ENCODE measurements at regions not wholly inside any gene's neighbourhood (a gene's known extent, or its start where the extent isn't known, plus 50 kb on each side); places are given as distances from the start of the nearest gene placed in this dataset.

DNA sequence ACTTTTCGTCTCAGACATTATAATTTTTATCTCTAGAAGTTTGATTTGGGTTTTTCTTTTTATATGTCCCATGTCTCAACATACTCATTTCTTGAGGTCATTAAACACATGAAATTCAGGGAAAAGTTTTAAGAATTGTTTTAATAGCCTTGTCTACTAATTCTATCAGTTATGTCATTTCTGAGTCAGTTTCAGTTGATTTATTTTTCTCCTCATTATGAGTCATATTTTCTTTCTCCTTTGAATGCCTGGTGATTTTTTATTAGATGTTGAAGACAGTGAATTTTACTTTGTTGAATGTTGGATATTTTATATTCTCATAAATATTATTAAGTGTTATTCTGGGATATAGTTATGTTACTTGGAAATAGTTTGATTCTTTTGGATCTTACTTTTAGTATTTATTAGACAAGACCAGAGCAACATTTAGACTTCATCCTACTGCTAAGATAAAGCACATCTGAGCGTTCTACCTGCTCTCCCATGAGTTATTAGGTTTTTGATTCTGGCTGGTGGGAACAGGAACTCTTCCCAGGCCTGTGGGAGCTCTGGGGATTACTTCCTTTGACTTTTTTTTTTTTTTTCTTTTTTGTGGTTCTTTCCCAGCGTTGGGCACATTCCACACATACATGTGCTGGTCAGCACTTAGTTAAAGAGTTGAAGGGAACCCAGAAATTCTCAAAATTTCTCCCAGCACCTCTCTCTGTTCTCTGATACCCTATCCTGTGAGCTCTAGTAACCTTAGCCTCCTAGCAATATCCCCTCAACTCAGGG is 1157.7 kb downstream of the BCL11B start:
- H3K4me3 Mint-ChIP-seq: no peak overlapping the region
- no peak overlapping the region for H3K27ac Mint-ChIP-seq
- CTCF ChIA-PET: no interaction called here
- H3K27me3 Mint-ChIP-seq (ENCODE audit: low read depth): no peaks in the 10 kb centered on the region
- H3K4me1 Mint-ChIP-seq: peaks cover 6% of the 10 kb centered on the region
- DNase-seq (ENCODE audit: low spot score): no peak
- H3K9me3 Mint-ChIP-seq: no peaks in the 10 kb centered on the region
- TF ChIP-seq TCF7 (CRISPR knock-in tag; IDR thresholded peaks at IDR 0.05; ENCODE audit: low read depth) (no peak), CBFB (CRISPR knock-in tag; IDR thresholded peaks at IDR 0.05; ENCODE audit: low read depth) (no peak), ELF4 (CRISPR knock-in tag; IDR thresholded peaks at IDR 0.05; ENCODE audit: low read depth) (no peak), ZNF263 (CRISPR knock-in tag; IDR thresholded peaks at IDR 0.05; ENCODE audit: low read depth) (no peak), FOXP1 (CRISPR knock-in tag; IDR thresholded peaks at IDR 0.05; ENCODE audit: borderline replicate concordance) (no peak), ZNF219 (CRISPR knock-in tag; IDR thresholded peaks at IDR 0.05; ENCODE audit: borderline replicate concordance) (no peak), NR3C1 (CRISPR knock-in tag; conservative IDR thresholded peaks at IDR 0.05; ENCODE audit: low read depth) (no peak)
- TF ChIP-seq, protein P1, sequence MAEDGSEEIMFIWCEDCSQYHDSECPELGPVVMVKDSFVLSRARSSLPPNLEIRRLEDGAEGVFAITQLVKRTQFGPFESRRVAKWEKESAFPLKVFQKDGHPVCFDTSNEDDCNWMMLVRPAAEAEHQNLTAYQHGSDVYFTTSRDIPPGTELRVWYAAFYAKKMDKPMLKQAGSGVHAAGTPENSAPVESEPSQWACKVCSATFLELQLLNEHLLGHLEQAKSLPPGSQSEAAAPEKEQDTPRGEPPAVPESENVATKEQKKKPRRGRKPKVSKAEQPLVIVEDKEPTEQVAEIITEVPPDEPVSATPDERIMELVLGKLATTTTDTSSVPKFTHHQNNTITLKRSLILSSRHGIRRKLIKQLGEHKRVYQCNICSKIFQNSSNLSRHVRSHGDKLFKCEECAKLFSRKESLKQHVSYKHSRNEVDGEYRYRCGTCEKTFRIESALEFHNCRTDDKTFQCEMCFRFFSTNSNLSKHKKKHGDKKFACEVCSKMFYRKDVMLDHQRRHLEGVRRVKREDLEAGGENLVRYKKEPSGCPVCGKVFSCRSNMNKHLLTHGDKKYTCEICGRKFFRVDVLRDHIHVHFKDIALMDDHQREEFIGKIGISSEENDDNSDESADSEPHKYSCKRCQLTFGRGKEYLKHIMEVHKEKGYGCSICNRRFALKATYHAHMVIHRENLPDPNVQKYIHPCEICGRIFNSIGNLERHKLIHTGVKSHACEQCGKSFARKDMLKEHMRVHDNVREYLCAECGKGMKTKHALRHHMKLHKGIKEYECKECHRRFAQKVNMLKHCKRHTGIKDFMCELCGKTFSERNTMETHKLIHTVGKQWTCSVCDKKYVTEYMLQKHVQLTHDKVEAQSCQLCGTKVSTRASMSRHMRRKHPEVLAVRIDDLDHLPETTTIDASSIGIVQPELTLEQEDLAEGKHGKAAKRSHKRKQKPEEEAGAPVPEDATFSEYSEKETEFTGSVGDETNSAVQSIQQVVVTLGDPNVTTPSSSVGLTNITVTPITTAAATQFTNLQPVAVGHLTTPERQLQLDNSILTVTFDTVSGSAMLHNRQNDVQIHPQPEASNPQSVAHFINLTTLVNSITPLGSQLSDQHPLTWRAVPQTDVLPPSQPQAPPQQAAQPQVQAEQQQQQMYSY (CRISPR knock-in tag; IDR thresholded peaks at IDR 0.05): no peak
- TF ChIP-seq, protein P2, sequence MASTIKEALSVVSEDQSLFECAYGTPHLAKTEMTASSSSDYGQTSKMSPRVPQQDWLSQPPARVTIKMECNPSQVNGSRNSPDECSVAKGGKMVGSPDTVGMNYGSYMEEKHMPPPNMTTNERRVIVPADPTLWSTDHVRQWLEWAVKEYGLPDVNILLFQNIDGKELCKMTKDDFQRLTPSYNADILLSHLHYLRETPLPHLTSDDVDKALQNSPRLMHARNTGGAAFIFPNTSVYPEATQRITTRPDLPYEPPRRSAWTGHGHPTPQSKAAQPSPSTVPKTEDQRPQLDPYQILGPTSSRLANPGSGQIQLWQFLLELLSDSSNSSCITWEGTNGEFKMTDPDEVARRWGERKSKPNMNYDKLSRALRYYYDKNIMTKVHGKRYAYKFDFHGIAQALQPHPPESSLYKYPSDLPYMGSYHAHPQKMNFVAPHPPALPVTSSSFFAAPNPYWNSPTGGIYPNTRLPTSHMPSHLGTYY (CRISPR knock-in tag; IDR thresholded peaks at IDR 0.05): no peak
- TF ChIP-seq, protein P3, sequence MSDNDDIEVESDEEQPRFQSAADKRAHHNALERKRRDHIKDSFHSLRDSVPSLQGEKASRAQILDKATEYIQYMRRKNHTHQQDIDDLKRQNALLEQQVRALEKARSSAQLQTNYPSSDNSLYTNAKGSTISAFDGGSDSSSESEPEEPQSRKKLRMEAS (CRISPR knock-in tag; IDR thresholded peaks at IDR 0.05): no peak
- peak; percentile 46; the same call in 1 of the 2 replicates for ATAC-seq
- POLR2A ChIA-PET: interaction anchor here (0.7 kb wide), 1 partner anchor 568 kb away, joined by 3 read pairs; no protein-coding TSS in a partner anchor
- H3K36me3 Mint-ChIP-seq: no peaks in the 10 kb centered on the region

DNA sequence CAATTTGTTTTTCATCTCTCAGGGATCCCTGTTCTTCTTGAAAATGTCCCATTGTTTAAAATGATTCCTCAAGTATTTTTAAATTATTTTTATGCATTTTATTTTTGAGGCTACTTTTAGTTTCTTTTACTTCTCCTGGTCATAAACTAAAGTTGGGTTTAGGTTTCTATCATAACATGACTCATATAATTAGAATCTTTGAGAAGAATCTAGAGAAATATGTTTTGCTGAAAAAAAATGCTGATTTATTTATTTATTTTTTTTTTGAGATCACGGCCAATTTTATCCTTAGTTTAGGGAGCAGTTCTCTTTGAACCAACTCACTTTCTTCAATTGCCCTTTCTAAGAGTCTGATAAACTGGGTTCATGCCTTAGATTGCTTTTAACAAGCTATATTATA is 1157.1 kb downstream of the BCL11B start:
- Mint-ChIP-seq H3K27ac (no peak overlapping the region), H3K36me3 (no peaks in the 10 kb centered on the region), H3K9me3 (peaks cover 4% of the 10 kb centered on the region), H3K4me3 (no peak overlapping the region), H3K27me3 (ENCODE audit: low read depth) (no peaks in the 10 kb centered on the region), H3K4me1 (0 out of 2 replicates have a peak, but pooled peaks cover 2% of the 10 kb centered on the region)
- ATAC-seq: no peak
- POLR2A ChIA-PET: interaction anchor here (0.7 kb wide), 2 partner anchors 568 to 931 kb away, joined by 3 read pairs; no protein-coding TSS in a partner anchor
- CTCF ChIA-PET: no interaction called here
- no peak for DNase-seq (ENCODE audit: low spot score)
- TF ChIP-seq FOXP1 (CRISPR knock-in tag; IDR thresholded peaks at IDR 0.05; ENCODE audit: borderline replicate concordance) (no peak), ESRRA (CRISPR knock-in tag; IDR thresholded peaks at IDR 0.05; ENCODE audit: borderline replicate concordance) (no peak), CREM (CRISPR knock-in tag; IDR thresholded peaks at IDR 0.05) (no peak), MXD4 (CRISPR knock-in tag; IDR thresholded peaks at IDR 0.05; ENCODE audit: borderline replicate concordance) (no peak), ZNF416 (CRISPR knock-in tag; IDR thresholded peaks at IDR 0.05) (no peak), SP1 (CRISPR knock-in tag; conservative IDR thresholded peaks at IDR 0.05) (no peak), GTF2I (CRISPR knock-in tag; conservative IDR thresholded peaks at IDR 0.05) (no peak), CBFB (CRISPR knock-in tag; IDR thresholded peaks at IDR 0.05; ENCODE audit: low read depth) (no peak), KAT7 (CRISPR knock-in tag; IDR thresholded peaks at IDR 0.05; ENCODE audit: borderline replicate concordance) (no peak)
- TF ChIP-seq, protein P4, sequence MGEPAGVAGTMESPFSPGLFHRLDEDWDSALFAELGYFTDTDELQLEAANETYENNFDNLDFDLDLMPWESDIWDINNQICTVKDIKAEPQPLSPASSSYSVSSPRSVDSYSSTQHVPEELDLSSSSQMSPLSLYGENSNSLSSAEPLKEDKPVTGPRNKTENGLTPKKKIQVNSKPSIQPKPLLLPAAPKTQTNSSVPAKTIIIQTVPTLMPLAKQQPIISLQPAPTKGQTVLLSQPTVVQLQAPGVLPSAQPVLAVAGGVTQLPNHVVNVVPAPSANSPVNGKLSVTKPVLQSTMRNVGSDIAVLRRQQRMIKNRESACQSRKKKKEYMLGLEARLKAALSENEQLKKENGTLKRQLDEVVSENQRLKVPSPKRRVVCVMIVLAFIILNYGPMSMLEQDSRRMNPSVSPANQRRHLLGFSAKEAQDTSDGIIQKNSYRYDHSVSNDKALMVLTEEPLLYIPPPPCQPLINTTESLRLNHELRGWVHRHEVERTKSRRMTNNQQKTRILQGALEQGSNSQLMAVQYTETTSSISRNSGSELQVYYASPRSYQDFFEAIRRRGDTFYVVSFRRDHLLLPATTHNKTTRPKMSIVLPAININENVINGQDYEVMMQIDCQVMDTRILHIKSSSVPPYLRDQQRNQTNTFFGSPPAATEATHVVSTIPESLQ (CRISPR knock-in tag; IDR thresholded peaks at IDR 0.05): no peak
- TF ChIP-seq, protein P3 (CRISPR knock-in tag; IDR thresholded peaks at IDR 0.05): no peak
- TF ChIP-seq, protein P5, sequence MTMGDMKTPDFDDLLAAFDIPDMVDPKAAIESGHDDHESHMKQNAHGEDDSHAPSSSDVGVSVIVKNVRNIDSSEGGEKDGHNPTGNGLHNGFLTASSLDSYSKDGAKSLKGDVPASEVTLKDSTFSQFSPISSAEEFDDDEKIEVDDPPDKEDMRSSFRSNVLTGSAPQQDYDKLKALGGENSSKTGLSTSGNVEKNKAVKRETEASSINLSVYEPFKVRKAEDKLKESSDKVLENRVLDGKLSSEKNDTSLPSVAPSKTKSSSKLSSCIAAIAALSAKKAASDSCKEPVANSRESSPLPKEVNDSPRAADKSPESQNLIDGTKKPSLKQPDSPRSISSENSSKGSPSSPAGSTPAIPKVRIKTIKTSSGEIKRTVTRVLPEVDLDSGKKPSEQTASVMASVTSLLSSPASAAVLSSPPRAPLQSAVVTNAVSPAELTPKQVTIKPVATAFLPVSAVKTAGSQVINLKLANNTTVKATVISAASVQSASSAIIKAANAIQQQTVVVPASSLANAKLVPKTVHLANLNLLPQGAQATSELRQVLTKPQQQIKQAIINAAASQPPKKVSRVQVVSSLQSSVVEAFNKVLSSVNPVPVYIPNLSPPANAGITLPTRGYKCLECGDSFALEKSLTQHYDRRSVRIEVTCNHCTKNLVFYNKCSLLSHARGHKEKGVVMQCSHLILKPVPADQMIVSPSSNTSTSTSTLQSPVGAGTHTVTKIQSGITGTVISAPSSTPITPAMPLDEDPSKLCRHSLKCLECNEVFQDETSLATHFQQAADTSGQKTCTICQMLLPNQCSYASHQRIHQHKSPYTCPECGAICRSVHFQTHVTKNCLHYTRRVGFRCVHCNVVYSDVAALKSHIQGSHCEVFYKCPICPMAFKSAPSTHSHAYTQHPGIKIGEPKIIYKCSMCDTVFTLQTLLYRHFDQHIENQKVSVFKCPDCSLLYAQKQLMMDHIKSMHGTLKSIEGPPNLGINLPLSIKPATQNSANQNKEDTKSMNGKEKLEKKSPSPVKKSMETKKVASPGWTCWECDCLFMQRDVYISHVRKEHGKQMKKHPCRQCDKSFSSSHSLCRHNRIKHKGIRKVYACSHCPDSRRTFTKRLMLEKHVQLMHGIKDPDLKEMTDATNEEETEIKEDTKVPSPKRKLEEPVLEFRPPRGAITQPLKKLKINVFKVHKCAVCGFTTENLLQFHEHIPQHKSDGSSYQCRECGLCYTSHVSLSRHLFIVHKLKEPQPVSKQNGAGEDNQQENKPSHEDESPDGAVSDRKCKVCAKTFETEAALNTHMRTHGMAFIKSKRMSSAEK (CRISPR knock-in tag; IDR thresholded peaks at IDR 0.05; ENCODE audit: borderline replicate concordance): no peak
- TF ChIP-seq, protein P6, sequence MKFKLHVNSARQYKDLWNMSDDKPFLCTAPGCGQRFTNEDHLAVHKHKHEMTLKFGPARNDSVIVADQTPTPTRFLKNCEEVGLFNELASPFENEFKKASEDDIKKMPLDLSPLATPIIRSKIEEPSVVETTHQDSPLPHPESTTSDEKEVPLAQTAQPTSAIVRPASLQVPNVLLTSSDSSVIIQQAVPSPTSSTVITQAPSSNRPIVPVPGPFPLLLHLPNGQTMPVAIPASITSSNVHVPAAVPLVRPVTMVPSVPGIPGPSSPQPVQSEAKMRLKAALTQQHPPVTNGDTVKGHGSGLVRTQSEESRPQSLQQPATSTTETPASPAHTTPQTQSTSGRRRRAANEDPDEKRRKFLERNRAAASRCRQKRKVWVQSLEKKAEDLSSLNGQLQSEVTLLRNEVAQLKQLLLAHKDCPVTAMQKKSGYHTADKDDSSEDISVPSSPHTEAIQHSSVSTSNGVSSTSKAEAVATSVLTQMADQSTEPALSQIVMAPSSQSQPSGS (CRISPR knock-in tag; IDR thresholded peaks at IDR 0.05; ENCODE audit: borderline replicate concordance, low read depth): no peak

Data from WTC11 (cell line).